GM18873 (cell line): ENCODE measurements at regions not wholly inside any gene's neighbourhood (a gene's known extent, or its start where the extent isn't known, plus 50 kb on each side); places are given as distances from the start of the nearest gene placed in this dataset.

Experiments
- ATAC-seq: cut with Tn5 transposase; IDR thresholded peaks from one replicate; pipeline ENCODE4 v1.9.1; 2021; ENCODE audit warnings: mild to moderate bottlenecking, moderate library complexity, moderate number of reproducible peaks; ENCODE audit not compliant: unreplicated experiment, low FRiP score

DNA sequence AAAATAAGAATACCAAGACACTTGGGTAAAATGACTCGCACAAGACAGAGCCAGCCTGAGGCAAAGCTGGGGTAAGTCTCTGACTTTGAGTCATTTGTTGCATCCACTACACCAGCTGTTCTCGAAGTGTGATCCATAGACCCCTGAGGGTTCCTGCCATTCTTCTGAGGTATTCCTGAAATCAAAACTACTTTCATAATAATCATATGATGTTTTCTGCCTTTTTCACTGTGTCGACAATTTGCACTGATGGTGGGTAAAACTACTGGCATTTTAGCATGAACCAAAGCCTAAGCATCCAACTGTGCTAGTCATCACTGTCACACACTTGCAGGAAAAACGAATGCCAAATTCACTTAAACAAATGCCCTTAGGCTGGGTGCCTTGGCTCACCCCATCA, 135.5 kb upstream of the FUT8 start:
- ATAC-seq: no peak

DNA sequence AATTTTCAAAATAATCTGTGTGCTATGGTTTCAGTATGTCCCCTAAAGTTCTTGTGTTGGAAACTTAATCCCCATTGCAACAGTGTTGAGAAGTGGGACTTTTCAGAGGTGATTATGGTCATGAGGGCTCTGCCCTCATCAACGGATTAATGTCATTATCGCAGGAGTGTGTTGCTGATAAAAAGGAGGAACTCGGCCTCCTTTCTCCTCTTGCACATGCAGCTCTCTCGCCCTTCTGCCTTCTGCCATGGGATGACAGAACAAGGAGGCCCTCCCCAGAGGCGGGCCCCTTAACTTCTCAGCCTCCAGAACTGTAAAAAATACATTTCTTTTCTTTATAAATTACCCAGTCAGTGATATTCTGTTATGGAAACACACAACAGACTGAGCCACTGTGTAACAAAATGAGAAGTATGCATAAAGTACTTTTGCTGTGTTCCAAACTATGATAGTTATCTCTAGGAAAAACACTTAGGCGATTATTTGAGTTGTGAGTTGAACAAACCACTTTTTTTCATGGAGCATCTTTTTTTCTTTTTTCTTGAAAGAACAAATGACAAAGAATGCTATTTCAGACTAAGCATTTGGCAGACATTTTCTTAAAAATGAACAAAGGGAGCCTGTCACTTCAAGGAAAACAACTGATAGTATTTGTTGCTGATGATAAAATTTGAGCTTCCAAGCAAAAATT, 134.8 kb upstream of the FUT8 start:
- ATAC-seq: no peak

- no peak for ATAC-seq
These were observed 133.9 kb upstream of the FUT8 start for GRCh38 chr14:65278589-65278988.

DNA sequence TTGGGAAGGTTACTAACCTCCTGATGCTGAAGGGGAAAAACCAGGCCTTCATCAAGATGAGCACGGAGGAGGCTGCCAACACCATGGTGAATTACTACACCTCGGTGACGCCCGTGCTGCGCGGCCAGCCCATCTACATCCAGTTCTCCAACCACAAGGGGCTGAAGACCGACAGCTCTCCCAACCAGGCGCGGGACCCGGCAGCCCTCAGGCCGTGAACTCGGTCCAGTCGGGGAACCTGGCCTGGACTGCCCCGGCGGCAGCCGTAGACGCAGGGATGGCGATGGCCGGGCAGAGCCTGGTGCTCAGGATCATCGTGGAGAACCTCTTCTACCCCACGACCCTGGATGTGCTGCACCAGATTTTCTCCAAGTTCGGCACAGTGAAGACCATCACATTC, 133.0 kb upstream of the FUT8 start:
- ATAC-seq: no peak

GRCh38 chr14:65279958-65280357, 132.6 kb upstream of the FUT8 start:
- ATAC-seq: no peak

- ATAC-seq: no peak
These were observed 131.9 kb upstream of the FUT8 start for GRCh38 chr14:65280653-65281052.

- no peak for ATAC-seq
These were observed 130.3 kb upstream of the FUT8 start for GRCh38 chr14:65281991-65282895.

DNA sequence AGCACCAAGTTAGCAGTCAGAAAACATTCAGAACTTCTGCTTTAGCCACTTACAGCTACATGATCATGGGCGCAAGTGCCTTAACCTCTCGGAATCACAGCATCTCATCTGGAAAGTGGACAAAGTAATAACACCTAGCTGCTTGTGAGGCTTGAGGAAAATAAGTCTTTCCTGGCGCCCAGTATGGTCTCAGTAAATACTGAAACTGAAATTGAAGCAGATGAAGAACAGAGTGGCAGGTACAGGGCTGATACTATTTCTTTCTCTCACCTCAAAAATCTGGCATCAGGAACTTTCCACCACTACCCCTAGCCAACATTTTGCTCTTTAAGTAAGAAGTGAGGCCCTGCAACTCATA, 129.7 kb upstream of the FUT8 start:
- no peak for ATAC-seq

DNA sequence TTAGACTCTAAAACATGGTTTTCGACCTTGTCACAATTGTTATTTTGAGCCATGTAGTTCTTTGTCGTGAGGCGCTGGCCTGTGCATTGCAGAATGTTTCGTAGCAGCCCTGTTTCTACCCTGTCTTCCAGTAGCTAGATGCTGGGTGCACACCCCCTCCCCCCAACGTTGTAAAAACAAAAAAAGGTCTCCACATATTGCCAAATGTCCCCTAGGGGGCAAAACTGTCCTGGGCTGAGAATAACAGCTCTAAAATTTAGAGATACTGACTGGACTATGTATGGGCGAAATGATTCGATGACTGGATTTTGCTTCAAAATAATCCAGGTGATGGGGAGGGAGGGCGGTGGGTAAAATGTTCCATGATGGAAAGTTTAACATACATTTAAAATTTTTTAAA, 126.1 kb upstream of the FUT8 start:
- no peak for ATAC-seq

- ATAC-seq: peak; percentile 54
These were observed 125.0 kb upstream of the FUT8 start for GRCh38 chr14:65287264-65288131.

DNA sequence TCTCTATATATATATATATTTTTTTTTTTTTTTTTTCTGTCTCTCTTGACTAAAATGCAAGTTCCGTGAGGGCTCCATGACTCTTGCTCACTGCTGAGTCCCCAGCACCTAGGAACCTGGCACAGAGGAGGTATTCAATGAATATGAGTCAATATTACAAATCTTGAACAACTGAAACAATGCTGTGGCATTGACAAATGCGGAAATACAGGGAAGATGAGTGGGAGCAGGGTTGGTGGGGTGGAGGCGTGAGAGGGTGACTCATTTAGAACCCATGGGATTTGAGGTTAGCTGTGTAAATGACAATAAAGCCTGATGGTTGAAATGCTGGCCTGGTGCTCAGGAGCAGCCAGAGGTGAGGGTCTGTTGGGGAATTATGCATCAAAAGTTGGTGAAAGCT, 121.7 kb upstream of the FUT8 start:
- ATAC-seq: no peak

- no peak for ATAC-seq
These were observed 121.0 kb upstream of the FUT8 start for GRCh38 chr14:65291531-65291930.

- ATAC-seq: no peak
These were observed 117.7 kb upstream of the FUT8 start for GRCh38 chr14:65294816-65295215.

DNA sequence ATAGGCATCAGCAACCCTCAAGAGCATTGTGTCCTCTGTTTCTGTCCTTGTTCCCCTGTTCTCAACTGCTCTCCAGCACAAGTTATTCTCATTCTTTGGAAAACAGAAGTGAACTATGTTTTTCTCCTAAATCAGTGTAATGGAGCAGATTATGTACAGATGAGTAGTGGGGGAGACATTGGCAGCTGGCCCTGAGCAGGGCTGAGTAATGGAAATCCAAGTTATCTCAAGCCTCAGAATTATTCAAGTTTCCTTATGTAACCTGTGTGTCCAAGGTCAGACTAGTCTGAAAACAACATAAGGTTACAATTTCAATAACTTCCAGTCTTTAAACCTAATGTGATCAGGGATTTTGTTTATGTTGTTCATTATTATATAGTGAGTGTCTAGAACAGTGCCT, 116.1 kb upstream of the FUT8 start:
- ATAC-seq: no peak

GRCh38 chr14:65296876-65297275, 115.7 kb upstream of the FUT8 start:
- no peak for ATAC-seq

GRCh38 chr14:65297744-65298143, 114.8 kb upstream of the FUT8 start:
- ATAC-seq: no peak

DNA sequence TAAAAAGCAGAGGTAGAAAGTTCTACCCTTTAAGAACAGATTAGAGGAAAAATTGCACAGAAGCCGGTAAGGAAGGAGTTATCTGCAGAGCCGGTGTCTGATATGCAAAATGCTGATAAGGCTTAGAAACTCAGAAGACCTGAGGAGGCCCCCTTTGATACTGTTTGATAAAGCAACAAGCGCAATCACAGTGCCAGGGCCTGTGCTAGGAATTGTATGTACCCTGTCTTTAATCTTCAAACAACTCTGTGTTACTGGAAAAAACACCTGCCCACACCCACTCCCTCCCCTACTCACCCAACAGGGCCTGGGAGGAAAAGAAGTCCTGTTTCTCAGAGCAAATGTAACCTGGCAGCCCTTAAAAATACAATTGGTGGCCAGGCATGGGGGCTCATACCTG, 112.7 kb upstream of the FUT8 start:
- no peak for ATAC-seq

DNA sequence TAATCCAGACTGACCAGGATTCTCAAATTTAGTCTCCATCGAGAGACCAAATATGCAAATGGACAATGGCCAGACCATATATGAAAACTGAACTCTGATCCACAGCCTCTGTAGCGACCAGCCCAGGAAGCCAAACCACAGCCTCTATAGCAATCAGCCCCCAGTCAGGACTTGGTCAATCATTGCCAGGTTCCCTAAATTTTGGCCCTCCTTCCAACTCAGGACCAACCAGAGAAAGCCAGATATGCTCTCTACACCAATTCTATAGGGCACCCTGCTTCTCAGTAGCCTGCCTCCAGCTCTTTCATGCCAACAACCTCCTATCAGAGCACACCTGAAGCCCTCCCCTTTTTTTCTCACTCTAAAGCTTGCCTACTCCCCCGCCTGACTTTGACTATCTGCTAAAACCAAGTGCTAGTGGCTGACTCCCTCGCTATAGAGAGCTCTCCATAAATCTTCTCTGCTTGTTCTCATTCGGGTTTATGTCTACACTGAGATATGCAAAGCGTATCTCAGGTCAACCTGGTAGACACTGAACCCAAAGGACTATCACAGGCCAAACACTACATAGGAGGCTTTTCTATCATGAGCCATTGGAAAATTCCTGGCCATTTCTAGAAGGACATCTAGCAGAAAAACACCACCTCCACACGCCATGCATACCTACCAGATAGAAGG, 110.5 kb upstream of the FUT8 start:
- peak; percentile 58 for ATAC-seq

- peak; percentile 47 for ATAC-seq
These were observed 109.8 kb upstream of the FUT8 start for GRCh38 chr14:65302571-65303189.
